WTC11 (cell line): ENCODE measurements at regions not wholly inside any gene's neighbourhood (a gene's known extent, or its start where the extent isn't known, plus 50 kb on each side); places are given as distances from the start of the nearest gene placed in this dataset.
A peak's percentile ranks its signal among the peaks of the same experiment; 100 is the strongest.

Experiments used
- ATF2 ChIP-seq: sonication (generic); formaldehyde crosslinking; IDR thresholded peaks from 2 replicates; pipeline ENCODE4 v1.8.1; 2022; ENCODE audit warnings: low read depth, missing genetic modification reagents, borderline replicate concordance
- CTCF ChIP-seq: fragments of 200-600 bp; IDR thresholded peaks from 2 replicates; pipeline ENCODE4 v1.8.0; 2022; ENCODE audit warnings: antibody characterized with exemption
- TEAD1 ChIP-seq: sonication (generic); formaldehyde crosslinking; IDR thresholded peaks from 2 replicates; pipeline ENCODE4 v1.8.0; 2022; ENCODE audit warnings: mild to moderate bottlenecking, missing genetic modification reagents
- TF ChIP-seq, protein P1 (sequence below): sonication (generic); formaldehyde crosslinking; IDR thresholded peaks from 2 replicates; pipeline ENCODE4 v1.8.1; 2023; ENCODE audit warnings: mild to moderate bottlenecking, moderate library complexity, missing genetic modification reagents

DNA sequence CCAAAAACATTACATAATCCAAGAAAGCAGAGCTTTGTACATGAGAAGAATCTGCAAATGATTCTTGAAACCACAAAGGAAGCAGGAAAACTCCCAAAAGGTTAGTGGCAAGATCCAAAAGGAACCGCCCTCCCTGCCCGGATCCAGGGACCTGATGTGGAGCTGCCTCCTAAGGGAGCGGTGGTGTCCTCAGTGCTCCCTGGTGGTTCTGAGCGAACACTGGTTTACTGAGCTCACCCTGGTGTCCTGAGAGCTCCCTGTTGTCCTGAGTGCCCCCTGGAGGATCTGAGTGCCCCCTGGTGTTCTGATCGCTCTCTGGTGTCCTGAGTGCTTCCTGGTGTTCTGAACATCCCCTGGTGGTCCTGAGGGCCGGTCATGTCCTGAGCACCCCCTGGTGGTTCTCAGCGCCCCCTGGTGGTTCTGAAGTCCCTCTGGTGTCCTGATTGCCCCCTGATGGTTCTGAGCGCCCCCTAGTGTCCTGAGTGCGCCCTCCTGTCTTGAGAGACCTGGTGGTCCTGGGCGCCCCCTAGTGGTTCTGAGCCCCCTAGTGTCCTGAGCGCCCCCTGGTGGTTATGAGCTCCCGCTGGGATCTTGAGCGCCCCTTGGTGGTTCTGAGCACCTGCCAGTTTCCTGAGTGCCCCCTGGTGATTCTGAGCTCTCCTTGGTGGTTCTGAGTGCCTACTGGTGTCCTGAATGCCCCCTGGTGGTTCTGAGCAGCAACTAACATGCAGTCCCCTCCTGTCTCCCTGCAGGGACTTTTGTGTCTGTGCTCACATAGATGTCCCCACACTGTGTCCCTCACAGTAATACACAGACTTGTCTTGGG lies 891.1 kb downstream of the TMEM121 start:
- no peak for TF ChIP-seq ATF2 (CRISPR knock-in tag)
- peak; percentile 87 for TF ChIP-seq CTCF
- no peak for TF ChIP-seq TEAD1 (CRISPR knock-in tag)
- TF ChIP-seq, protein P1, sequence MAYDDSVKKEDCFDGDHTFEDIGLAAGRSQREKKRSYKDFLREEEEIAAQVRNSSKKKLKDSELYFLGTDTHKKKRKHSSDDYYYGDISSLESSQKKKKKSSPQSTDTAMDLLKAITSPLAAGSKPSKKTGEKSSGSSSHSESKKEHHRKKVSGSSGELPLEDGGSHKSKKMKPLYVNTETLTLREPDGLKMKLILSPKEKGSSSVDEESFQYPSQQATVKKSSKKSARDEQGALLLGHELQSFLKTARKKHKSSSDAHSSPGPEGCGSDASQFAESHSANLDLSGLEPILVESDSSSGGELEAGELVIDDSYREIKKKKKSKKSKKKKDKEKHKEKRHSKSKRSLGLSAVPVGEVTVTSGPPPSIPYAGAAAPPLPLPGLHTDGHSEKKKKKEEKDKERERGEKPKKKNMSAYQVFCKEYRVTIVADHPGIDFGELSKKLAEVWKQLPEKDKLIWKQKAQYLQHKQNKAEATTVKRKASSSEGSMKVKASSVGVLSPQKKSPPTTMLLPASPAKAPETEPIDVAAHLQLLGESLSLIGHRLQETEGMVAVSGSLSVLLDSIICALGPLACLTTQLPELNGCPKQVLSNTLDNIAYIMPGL (CRISPR knock-in tag), result no peak
